NCI-H2196 (cell line): ENCODE measurements at regions not wholly inside any gene's neighbourhood (a gene's known extent, or its start where the extent isn't known, plus 50 kb on each side); places are given as distances from the start of the nearest gene placed in this dataset.
"Not testable (repeated sequence)": the region's sequence is repeated elsewhere in the genome, so short reads cannot be mapped to it uniquely, and the experiment has no call there.

ENCODE experiments used
- DNase-seq: peaks from one replicate; lab custom pipeline; 2025; ENCODE audit not compliant: unreplicated experiment; lab: John Stamatoyannopoulos, UW

DNA sequence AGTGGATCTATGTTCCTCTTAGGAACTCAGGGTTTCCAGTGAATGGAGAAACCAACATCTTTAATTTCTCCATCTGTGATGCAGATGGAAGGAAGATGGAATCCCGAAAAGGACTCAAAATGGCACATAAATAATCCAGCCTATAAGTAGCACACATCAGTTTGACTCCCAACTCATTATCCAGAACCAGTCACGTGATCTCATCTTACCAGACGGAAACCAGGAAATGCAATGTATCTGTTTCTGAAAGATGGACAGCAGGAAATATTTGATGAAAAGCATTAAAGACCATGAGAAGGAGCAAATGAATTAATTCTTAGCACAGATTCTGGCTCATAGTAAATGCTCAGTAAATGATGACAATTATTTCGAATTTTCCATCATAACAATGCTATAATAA, 443.1 kb upstream of the FMR1 start:
- DNase-seq: no peak

DNA sequence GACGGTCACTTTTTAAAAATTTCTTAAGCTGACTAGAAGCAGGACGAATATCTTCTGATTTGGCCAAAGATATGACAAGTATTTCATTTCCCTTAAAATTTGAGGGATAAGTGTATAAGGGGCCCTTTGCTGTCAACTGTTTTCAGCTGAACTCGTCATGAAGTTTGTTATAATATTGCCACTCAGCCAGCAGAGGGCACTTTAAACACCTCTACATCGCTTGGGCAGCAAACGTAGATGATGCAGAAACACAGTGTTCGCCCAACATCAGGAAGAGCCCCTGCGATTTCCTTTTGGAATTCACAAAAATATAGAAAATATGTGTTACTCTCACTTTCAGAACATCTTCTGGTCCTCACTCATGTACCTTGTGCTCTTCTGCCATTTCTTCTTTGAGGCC, 435.7 kb upstream of the FMR1 start:
- DNase-seq: no peak

DNA sequence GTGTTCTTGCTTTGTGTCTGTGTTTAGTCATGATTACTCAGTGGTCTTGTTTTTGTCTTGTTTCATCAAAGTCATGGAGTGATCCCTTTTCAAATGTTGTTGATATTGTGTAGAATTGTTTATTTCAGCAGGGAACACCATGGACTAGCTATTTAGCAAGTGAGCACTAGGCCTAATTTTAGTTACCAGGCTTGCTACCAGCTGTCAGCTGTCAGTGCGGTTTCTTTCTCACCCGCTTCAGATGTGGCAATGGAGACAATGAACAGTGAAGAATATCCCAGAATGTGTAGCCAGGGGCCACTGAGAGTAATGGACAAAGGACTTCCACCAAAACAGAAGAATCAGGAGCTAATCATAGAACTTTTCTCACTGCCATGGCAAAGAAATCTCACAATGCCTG, 432.8 kb upstream of the FMR1 start:
- DNase-seq: no peak

DNA sequence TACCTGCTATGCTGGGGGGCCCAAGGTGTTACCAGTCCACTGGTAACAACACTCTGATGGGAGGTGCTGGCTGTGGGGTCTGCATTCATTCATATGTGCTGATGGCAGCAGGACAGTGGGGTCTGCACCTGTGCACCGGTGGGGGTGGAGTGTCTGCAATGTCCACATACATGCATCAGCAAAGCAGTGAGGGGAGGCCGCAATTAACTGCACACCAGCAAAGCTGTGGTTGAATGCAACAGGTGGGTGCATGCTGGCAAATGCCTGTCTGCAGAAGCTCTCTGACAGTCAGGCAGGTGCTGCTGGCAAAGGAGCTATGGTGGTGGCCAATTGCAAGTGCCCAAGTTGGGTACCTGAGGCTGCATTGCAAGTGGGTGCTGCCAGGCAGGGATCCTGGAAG, 426.5 kb upstream of the FMR1 start:
- no peak for DNase-seq

DNA sequence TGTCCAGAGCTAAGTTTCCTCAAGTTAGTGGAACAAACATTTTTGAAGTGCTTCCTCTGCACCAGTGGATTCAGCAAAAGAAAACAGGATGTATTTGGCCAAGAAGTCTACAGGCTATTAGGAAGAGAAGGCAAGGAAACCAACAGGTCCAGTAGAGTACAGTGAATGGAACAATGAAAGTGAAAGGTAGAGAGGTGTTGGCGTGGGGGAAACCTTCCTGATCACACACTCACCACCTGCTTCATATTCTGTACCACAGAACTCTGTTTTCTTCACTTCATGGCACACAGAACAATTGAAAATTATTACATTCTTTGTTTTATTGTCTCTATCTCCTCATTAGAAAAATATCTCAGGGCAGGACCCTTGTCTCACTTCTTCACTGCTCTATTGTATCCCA, 417.4 kb upstream of the FMR1 start:
- no peak for DNase-seq

DNA sequence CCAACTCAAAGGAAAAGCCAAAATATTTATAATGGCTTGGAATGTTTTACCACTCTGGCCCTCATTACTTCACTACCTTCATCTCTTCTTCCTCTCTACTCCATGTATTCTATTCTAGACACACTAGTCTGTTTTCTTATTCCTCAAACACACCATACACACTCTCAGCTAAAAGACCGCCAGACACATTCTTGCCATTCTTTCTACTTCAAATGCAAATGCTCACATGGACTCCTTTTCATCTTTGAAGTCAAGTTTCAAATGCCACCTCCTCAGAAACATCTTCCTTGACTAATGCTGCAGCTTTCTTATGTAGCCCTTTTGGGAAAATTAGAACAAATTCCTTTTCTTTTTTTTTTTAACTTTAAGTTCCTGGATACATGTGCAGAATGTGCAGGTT, 412.9 kb upstream of the FMR1 start:
- DNase-seq: no peak

DNA sequence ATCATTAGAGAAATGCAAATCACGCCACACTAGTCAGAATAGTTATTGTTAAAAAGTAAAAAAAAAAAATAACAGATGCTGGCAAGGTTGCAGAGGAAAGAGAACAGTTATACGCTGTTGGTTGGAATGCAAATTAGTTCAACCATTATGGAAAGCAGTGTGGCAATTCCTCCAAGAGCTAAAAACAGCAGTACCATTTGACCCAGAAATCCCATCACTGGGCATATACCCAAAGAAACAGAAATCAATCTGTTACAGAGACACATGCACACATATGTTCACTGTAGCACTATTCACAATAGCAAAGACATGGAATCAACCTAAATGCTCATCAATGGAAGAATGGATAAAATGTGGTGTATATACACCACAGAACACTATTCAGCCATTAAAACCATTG, 388.7 kb upstream of the FMR1 start:
- no peak for DNase-seq

DNA sequence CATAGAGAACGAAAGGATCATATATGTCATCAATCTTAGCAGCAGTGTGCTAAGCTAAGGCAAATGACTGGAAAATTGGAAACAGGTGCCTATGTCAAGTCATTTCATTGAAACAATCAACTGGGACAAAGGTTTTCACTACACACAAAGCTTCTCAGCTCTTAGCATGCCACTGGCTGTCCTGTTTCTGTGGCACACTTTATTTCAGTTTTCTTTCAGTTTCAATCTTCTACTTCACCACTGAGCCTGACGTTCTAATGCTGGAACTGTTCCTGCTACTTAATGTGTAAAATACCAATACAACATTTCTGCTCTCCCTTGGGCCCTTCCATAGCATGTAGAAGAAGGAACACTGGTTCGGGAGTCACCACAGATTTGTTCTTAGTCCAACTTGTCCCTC, 378.3 kb upstream of the FMR1 start:
- no peak for DNase-seq

DNA sequence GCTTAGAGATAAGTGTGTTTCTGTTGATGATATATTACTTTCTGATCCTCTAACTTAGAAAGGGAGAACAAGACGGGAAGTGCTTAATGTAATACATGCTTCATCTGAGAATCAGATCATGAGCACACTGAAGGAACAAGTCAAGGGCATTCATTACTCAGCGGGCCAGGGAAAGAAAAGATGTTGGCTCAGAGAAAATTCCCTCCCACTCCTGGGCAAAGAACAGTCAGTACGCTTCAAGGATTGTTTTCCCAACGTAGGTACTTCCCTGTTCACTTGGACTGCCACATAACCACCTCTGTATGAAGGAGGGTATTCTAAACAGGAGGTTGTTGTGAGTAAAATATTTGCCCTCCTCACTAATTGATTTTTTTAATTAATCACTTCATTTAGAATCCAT, 374.5 kb upstream of the FMR1 start:
- DNase-seq: no peak

DNA sequence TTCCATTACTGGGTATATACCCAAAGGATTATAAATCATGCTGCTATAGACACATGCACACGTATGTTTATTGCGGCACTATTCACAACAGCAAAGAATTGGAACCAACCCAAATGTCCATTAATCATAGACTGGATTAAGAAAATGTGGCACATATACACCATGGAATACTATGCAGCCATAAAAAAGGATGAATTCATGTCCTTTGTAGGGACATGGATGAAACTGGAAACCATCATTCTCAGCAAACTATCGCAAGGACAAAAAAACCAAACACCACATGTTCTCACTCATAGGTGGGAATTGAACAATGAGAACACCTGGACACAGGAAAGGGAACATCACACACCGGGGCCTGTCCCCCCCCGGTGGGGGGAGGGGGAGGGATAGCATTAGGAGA, 363.7 kb upstream of the FMR1 start:
- DNase-seq: not testable (repeated sequence)

DNA sequence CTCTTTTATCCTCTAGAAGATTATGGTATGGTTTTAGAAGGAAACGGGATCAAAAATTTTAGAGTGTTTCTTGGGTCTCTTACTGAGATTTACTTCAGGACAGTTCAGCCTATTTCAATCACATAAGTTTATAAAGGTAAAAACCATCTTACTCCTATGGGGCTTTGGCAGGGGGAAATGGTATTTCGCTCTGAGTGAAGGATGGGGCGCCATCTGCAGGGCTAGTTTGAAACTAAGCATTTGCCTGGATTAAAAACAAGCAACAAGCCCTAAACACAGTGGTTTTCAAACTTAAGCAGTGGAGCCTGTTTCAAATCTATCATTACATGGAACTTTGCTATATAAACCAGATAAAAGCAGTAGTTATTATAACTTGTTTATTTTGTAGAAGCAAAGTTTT, 361.5 kb upstream of the FMR1 start:
- DNase-seq: no peak

DNA sequence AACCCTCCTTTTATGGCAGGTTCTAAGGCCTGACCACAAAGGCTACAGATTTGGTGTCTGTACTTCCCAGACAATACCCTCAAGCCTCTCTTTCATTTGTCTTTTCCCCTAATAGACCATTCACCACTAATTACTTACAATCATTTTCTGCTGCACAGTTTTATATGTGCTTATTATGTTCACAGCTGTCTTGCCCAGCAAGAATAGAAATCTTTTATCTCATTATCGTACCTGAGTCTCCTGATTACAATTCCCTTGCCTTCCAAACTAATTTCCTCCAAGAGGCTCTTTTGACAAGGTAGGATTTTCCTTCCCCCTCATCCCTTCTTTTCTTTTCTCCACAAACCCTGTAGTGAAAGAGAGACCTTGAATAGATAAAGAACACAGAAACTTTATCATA, 352.5 kb upstream of the FMR1 start:
- no peak for DNase-seq

DNA sequence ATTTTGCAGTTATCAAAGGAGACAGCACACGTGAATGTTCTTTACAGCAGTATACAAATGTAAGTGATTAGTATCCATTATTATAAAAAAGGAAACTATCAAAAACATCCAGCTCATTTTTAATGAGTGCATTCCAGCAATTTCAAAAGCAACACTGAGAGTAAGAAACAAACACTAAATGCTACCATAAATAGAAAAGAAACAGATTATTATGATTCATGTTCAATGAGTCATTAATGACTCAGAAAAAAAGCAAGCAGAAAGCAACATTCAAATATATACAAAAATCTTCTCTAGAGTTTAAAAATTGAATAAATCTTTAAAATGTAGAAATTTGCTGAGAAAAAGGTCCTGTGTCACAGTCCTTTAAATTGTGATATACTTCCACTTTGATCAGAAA, 346.5 kb upstream of the FMR1 start:
- DNase-seq: no peak

DNA sequence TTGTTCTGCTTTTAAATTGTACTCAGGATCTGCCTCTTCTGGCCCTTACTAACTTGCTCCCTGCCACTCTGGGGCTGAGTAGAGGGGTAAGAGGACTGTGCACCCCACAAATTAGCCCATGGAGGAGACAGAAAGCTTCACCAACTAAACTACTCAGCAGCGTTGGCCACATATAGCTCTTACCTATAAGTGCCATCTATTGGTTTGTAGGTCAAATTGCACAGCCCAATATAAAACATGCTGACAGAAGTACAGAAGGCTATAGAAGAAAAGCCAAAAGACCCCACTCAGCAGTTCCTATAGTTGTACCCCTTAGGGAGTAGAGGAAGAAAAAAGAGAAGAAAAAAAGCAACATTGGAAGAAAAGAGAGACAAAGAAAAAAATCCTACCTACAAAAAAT, 341.2 kb upstream of the FMR1 start:
- no peak for DNase-seq

DNA sequence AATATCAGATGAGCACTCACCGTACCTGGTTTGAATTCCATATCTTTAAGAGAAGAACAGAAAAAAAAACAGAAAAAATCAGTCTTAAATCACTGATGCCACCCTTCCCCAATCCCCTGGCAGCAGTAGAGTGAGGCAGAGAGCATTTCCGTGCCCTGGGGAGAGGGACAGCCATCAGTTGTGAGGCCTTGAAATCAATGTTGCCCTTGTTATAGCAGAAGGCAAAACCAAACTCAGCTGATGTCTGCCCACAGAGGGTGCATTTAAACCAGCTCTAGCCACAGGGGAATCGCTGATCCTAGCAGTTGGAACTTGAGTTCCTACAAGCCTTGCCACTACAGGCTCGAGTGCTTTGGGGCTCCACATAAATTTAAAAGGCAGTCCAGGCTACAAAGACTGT, 338.5 kb upstream of the FMR1 start:
- DNase-seq: no peak

DNA sequence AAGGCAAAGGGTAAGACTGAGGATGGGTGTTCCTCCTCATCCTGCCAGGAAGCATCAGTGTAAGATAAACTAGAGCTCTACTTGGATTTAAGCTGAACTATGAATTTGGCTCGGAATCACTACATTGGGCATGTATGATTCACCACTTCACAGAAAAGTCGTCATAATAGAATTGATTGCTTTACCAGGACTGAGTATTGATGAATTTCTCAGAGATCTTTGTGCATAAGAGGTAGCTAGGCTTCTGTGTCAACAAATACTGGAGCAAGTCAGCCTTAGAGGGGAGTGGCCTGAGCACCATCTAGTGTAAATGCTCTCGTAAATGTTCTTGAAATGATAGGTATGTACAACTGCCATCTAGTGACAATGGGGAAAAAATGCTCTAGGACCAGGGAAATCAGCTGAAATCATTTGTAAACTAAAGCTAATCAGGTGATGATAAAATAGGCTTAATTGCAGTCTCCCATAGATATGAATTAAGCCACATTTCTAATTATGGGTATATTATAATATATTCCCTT, 309.5 kb upstream of the FMR1 start:
- DNase-seq: no peak

DNA sequence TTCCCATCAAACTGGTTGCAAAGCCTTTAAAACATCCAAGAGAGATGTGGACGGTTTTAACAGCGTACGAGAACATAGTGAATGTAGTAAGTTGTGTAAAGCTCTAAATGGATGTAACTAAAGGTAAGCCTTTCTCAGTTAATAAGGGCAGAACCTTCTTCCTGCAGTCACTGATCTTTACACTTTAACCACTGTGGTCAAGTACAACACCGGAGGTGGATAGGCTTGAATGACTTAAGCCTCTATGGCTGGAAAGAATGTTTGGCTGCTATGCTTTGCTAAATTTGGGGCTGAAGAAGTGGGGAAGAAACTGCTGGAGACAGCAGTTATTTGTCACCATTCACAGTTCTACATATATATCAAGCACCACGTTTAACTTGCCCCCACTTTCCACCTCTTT, 285.1 kb upstream of the FMR1 start:
- DNase-seq: no peak

DNA sequence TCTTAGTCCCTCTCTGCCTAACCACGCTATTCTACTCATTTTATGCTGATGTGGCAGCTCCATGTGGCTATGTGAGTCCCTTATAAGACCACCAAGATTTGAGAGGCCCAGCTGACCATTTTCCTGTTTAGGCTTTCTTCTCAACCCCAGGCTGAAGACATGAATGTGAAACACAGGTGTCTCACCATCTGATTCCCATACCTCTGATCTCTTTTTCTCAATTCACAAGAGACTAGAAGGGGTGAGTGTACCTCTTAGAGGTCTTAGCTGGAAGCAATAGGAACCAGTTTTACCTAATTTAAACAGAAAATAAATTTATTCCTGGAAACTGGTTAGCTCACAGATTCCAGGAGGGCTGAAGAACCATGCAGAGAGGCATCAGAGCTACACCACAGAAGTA, 276.5 kb upstream of the FMR1 start:
- DNase-seq: no peak

DNA sequence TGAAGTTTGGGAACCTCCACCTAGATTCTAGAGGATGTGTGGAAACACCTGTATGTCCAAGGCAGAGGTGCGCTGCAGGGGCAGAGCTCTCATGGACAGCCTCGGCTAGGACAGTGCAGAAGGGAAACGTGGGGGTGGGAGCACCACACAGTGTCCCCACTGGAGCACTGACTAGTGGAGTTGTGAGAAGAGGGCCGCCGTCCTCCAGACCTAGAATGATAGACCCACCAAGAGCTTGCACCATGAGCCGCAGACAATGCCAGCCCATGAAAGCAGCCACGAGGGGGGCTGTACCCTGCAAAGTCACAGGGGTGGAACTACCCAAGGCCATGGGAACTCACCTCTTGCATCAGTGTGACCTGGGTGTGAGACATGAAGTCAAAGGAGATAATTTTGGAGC, 274.5 kb upstream of the FMR1 start:
- DNase-seq: no peak

DNA sequence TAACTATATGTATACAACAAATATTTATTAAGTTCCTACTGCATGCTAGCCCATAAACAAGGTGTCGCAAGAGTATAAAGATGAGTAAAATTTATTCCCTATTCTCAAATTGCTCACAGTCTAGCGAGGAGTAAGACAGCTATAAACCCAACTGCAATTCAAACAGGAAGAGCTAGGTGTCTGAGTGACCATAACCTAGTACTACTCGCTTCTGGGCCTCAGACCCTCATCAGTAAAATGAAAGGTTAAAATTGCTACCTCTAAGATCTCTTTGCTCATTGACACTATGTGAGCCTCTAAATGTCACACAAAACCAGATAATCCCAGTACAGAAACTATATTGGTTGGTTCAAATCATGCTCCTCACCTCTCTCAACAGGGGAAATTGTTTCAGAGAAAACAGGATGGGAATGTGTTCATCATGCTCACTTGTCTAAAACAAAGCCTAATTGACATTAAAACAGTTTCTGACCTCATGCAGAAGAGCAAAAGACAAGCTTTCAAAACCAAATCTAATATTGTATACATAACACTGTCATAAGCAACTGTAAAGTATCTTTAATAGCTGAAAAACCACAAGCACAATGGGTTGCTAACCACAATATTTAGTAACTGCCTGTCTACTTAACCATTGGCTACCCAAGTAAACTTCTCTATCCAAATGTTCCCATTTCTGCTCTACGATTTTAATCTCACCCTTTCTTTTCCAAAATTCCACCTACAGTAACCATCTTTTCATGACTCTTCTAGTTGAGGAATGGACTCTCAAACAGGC, 264.6 kb upstream of the FMR1 start:
- DNase-seq: no peak

DNA sequence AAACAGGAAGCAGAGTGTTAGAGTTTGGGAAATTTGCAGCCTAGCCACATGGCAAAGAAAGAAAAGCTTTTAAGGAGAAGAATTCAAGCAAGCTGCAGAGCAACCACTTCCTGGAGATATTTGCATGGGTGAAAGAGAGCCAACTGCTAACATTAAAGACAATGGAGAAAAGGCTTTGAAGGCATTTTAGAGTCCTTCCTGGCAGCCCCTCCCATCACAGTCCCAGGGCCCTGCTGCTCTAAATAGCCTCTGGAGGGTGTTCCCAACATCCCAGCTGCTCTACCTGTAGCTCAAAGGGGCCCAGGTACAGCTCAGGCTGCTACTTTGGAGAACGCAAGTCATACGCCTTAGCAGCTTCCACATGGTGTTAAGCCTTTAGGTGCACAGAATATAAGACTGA, 235.9 kb upstream of the FMR1 start:
- DNase-seq: no peak

DNA sequence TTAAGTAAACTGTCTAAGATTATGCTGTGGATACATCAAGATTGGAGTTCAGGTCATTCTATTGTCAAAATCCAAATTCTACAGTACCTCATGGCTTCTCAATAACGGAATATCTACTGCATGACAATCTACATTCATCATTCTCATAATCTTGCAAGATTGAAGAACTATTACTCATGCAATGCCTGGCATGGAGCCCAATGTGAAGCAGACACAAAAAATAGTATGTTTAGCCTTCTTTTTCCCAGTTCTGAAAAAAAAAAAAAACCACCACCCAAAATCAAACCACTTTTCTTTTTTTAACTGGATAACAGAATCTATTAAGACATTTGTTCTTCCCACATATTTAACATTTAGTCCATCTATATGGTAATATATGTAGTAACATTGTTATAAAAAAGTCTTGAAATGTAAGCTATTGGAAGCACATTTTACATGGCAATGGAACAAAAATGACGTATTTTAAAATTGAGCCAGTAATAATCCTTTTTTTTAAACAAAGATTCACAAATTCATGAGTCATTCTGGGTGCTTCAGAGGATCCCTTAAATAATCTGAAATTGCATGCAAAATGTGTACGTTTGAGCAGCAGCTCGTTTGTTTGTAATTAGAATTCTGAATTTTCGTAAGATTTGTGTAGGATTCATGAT, 232.2 kb upstream of the FMR1 start:
- no peak for DNase-seq

DNA sequence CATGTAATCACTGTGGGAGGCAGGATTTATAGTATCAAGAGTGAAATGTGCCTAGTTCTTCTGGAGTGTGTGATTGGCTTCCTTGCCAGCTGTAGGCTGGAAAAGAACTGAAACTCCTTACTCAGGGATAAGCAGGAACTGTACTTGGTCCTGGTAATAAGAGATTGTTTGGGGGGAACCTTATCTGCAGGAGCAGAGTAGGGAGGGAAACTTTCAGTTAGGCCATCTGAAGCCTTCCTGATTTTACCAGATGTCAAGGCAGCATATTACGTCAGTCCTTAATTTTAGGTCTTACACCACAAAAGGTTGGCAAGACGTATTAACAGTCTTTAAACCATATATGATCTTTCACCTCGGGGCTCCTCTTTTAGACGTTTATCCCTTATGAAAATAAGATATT, 231.5 kb upstream of the FMR1 start:
- DNase-seq: no peak
